WTC11 (cell line): ENCODE measurements at regions not wholly inside any gene's neighbourhood (a gene's known extent, or its start where the extent isn't known, plus 50 kb on each side); places are given as distances from the start of the nearest gene placed in this dataset.

Source experiments
- ATAC-seq: fragments of 200-7000 bp; cut with Tn5 transposase; 2 replicates; pipeline ENCODE4 v1.10.0; 2021; ENCODE audit warnings: mild to moderate bottlenecking, moderate library complexity
- CTCF ChIA-PET: fragments of 300-600 bp; sonication (Branson Sonifier 250); formaldehyde crosslinking; loops from one replicate; lab custom pipeline; 2021; ENCODE audit warnings: antibody characterized with exemption; lab: Charles Lee
- POLR2A ChIA-PET: fragments of 350-600 bp; sonication (Branson Sonifier 250); formaldehyde crosslinking; loops from one replicate; lab custom pipeline; 2021; ENCODE audit warnings: antibody characterized with exemption; lab: Charles Lee
- DNase-seq: peaks from one replicate; pipeline ENCODE4 v3.0.0; 2021; ENCODE audit warnings: low spot score
- H3K27ac Mint-ChIP-seq: 2 replicates; pipeline ENCODE4 v1.8.0; 2021; ENCODE audit warnings: mixed read lengths
- H3K27me3 Mint-ChIP-seq: 2 replicates; pipeline ENCODE4 v1.8.0; 2021; ENCODE audit warnings: low read depth, mild to moderate bottlenecking, moderate library complexity, mixed read lengths
- H3K36me3 Mint-ChIP-seq: 2 replicates; pipeline ENCODE4 v1.8.0; 2021; ENCODE audit warnings: mixed read lengths
- H3K4me1 Mint-ChIP-seq: 2 replicates; pipeline ENCODE4 v1.8.0; 2022; ENCODE audit warnings: mixed read lengths
- H3K4me3 Mint-ChIP-seq: 2 replicates; pipeline ENCODE4 v1.8.0; 2021; ENCODE audit warnings: mild to moderate bottlenecking, moderate library complexity, mixed read lengths
- H3K9me3 Mint-ChIP-seq: 2 replicates; pipeline ENCODE4 v1.8.0; 2021; ENCODE audit warnings: mixed read lengths
- ATF3 ChIP-seq: sonication (generic); formaldehyde crosslinking; conservative IDR thresholded peaks from 2 replicates; pipeline ENCODE4 v1.8.1; 2022; ENCODE audit warnings: mild to moderate bottlenecking, missing genetic modification reagents
- E2F1 ChIP-seq: sonication (generic); formaldehyde crosslinking; IDR thresholded peaks from 2 replicates; pipeline ENCODE4 v1.8.0; 2022; ENCODE audit warnings: mild to moderate bottlenecking, missing genetic modification reagents
- ERG ChIP-seq: fragments of 250-450 bp; sonication (Bioruptor Pico); IDR thresholded peaks from 2 replicates; pipeline ENCODE4 v1.8.0; 2021; ENCODE audit warnings: mild to moderate bottlenecking
- FOXK1 ChIP-seq: sonication (generic); formaldehyde crosslinking; IDR thresholded peaks from 2 replicates; pipeline ENCODE4 v1.8.0; 2022; ENCODE audit warnings: mild to moderate bottlenecking, moderate library complexity, missing genetic modification reagents
- FOXP4 ChIP-seq: sonication (generic); formaldehyde crosslinking; IDR thresholded peaks from 2 replicates; pipeline ENCODE4 v1.8.0; 2022; ENCODE audit warnings: mild to moderate bottlenecking, missing genetic modification reagents
- GRHL2 ChIP-seq: fragments of 250-450 bp; sonication (Bioruptor Pico); IDR thresholded peaks from 2 replicates; pipeline ENCODE4 v1.8.0; 2022; ENCODE audit warnings: mild to moderate bottlenecking, moderate library complexity; ENCODE audit not compliant: insufficient replicate concordance, severe bottlenecking
- HMGXB4 ChIP-seq: sonication (generic); formaldehyde crosslinking; IDR thresholded peaks from 2 replicates; pipeline ENCODE4 v1.8.1; 2023; ENCODE audit warnings: mild to moderate bottlenecking, moderate library complexity, missing genetic modification reagents
- MLX ChIP-seq: sonication (generic); formaldehyde crosslinking; IDR thresholded peaks from 2 replicates; pipeline ENCODE4 v1.8.1; 2023; ENCODE audit warnings: mild to moderate bottlenecking, missing genetic modification reagents, moderate library complexity
- MXD4 ChIP-seq: fragments of 250-450 bp; sonication (Bioruptor Pico); IDR thresholded peaks from 2 replicates; pipeline ENCODE4 v1.8.0; 2021; ENCODE audit warnings: mild to moderate bottlenecking, moderate library complexity, borderline replicate concordance
- NFATC4 ChIP-seq: fragments of 250-450 bp; sonication (Bioruptor Pico); IDR thresholded peaks from 2 replicates; pipeline ENCODE4 v1.9.0; 2021; ENCODE audit warnings: mild to moderate bottlenecking
- NFE2L1 ChIP-seq: sonication (generic); formaldehyde crosslinking; IDR thresholded peaks from 2 replicates; pipeline ENCODE4 v1.8.1; 2023; ENCODE audit warnings: missing genetic modification reagents
- SMAD3 ChIP-seq: sonication (generic); formaldehyde crosslinking; IDR thresholded peaks from 2 replicates; pipeline ENCODE4 v1.8.0; 2022; ENCODE audit warnings: missing genetic modification reagents, mild to moderate bottlenecking, borderline replicate concordance
- SOX15 ChIP-seq: fragments of 250-450 bp; sonication (Bioruptor Pico); IDR thresholded peaks from 2 replicates; pipeline ENCODE4 v1.9.0; 2021; ENCODE audit warnings: mild to moderate bottlenecking
- TEAD4 ChIP-seq: sonication (generic); formaldehyde crosslinking; IDR thresholded peaks from 2 replicates; pipeline ENCODE4 v1.8.0; 2022; ENCODE audit warnings: mild to moderate bottlenecking, missing genetic modification reagents
- ZBTB43 ChIP-seq: sonication (generic); formaldehyde crosslinking; IDR thresholded peaks from 2 replicates; pipeline ENCODE4 v1.8.1; 2023; ENCODE audit warnings: mild to moderate bottlenecking, missing genetic modification reagents
- ZNF138 ChIP-seq: sonication (generic); formaldehyde crosslinking; conservative IDR thresholded peaks from 2 replicates; pipeline ENCODE4 v1.8.1; 2022; ENCODE audit warnings: mild to moderate bottlenecking, moderate library complexity, missing genetic modification reagents
- ZNF416 ChIP-seq: fragments of 250-450 bp; sonication (Bioruptor Pico); IDR thresholded peaks from 2 replicates; pipeline ENCODE4 v1.9.0; 2021; ENCODE audit warnings: mild to moderate bottlenecking, inconsistent platforms
- ZNF425 ChIP-seq: fragments of 250-450 bp; sonication (Bioruptor Pico); conservative IDR thresholded peaks from 2 replicates; pipeline ENCODE4 v1.9.0; 2021; ENCODE audit warnings: mild to moderate bottlenecking

GRCh38 chr13:104798486-104798885, 1732.3 kb upstream of the SLC10A2 start:
- Mint-ChIP-seq H3K9me3 (peaks cover 4% of the 10 kb centered on the region; the same call in 1 of the 2 replicates), H3K4me1 (peaks cover 12% of the 10 kb centered on the region), H3K4me3 (no peak overlapping the region), H3K27me3 (no peaks in the 10 kb centered on the region), H3K36me3 (no peaks in the 10 kb centered on the region), H3K27ac (no peak overlapping the region)
- ChIA-PET CTCF (no interaction called here), POLR2A (no interaction called here)
- TF ChIP-seq NFE2L1 (CRISPR knock-in tag) = no peak
- TF ChIP-seq ZBTB43 (CRISPR knock-in tag) = no peak
- ATAC-seq (no peak), DNase-seq (no peak)

- POLR2A ChIA-PET = no interaction called here
- TF ChIP-seq ZNF138 (no peak), MXD4 (CRISPR knock-in tag) (no peak), HMGXB4 (CRISPR knock-in tag) (no peak)
- TF ChIP-seq, all 79 proteins: peak for 0
- CTCF ChIA-PET = no interaction called here
- H3K36me3 Mint-ChIP-seq = no peaks in the 10 kb centered on the region
- H3K4me1 Mint-ChIP-seq = peaks cover 12% of the 10 kb centered on the region
- DNase-seq (no peak), ATAC-seq (no peak)
- no peaks in the 10 kb centered on the region for H3K27me3 Mint-ChIP-seq
- no peak overlapping the region for H3K4me3 Mint-ChIP-seq
- peaks cover 4% of the 10 kb centered on the region; the same call in 1 of the 2 replicates for H3K9me3 Mint-ChIP-seq
- H3K27ac Mint-ChIP-seq = no peak overlapping the region
These were observed 1730.4 kb upstream of the SLC10A2 start for GRCh38 chr13:104796581-104796980.

- 0 out of 2 replicates have a peak, but pooled peaks cover 4% of the 10 kb centered on the region for H3K4me1 Mint-ChIP-seq
- H3K27me3 Mint-ChIP-seq = no peaks in the 10 kb centered on the region
- DNase-seq = no peak
- no peak for ATAC-seq
- peaks cover 14% of the 10 kb centered on the region for H3K9me3 Mint-ChIP-seq
- H3K4me3 Mint-ChIP-seq = no peak overlapping the region
- POLR2A ChIA-PET = interaction anchor here (0.5 kb wide), 1 partner anchor 475 kb away, joined by 4 read pairs; no protein-coding TSS in a partner anchor
- CTCF ChIA-PET = no interaction called here
- H3K36me3 Mint-ChIP-seq = 0 out of 2 replicates have a peak, but pooled peaks cover 3% of the 10 kb centered on the region
- H3K27ac Mint-ChIP-seq = no peak overlapping the region
- TF ChIP-seq ERG = no peak
- TF ChIP-seq SOX15 (CRISPR knock-in tag) = no peak
- no peak for TF ChIP-seq FOXP4 (CRISPR knock-in tag)
- TF ChIP-seq E2F1 (CRISPR knock-in tag) = no peak
- TF ChIP-seq ZNF425 (CRISPR knock-in tag) = no peak
- no peak for TF ChIP-seq ZNF416 (CRISPR knock-in tag)
- TF ChIP-seq SMAD3 (CRISPR knock-in tag) = no peak
- TF ChIP-seq GRHL2 = no peak
- no peak for TF ChIP-seq NFATC4 (CRISPR knock-in tag)
- TF ChIP-seq FOXK1 (CRISPR knock-in tag) = no peak
- no peak for TF ChIP-seq ATF3 (CRISPR knock-in tag)
- TF ChIP-seq MLX (CRISPR knock-in tag) = no peak
- TF ChIP-seq TEAD4 (CRISPR knock-in tag) = no peak
These were observed 1719.7 kb upstream of the SLC10A2 start for GRCh38 chr13:104785952-104786351.
